GM12878 (cell line): ENCODE measurements at regions not wholly inside any gene's neighbourhood (a gene's known extent, or its start where the extent isn't known, plus 50 kb on each side); places are given as distances from the start of the nearest gene placed in this dataset.

Source experiments
- ATAC-seq: fragments of 200-7000 bp; cut with Tn5 transposase; 3 replicates; pipeline ENCODE4 v1.9.1; 2020; ENCODE audit warnings: mild to moderate bottlenecking, moderate library complexity
- BruUV-seq: library from RNA; stranded (reverse); fragments of 400-500 nt; replicated peaks from 2 replicates; lab custom pipeline; 2021; lab: Mats Ljungman, UMichigan
- CTCF ChIA-PET: fragments of 300-600 bp; sonication (Branson Sonifier 250); formaldehyde crosslinking; extraction: SDS; loops from one replicate; lab custom pipeline; 2021; ENCODE audit warnings: inconsistent platforms; lab: Yijun Ruan, JAX
- POLR2A ChIA-PET: fragments of 350-600 bp; formaldehyde crosslinking; extraction: SDS; loops from one replicate; lab custom pipeline; 2021; ENCODE audit warnings: inconsistent platforms; lab: Charles Lee
- RAD21 ChIA-PET: fragments of 300-600 bp; sonication (Branson Sonifier 250); formaldehyde crosslinking; loops from one replicate; lab custom pipeline; 2023; ENCODE audit warnings: antibody characterized with exemption; ENCODE audit not compliant: unreplicated experiment; lab: Charles Lee
- SMC1A ChIA-PET: fragments of 300-600 bp; sonication (Branson Sonifier 250); formaldehyde crosslinking; loops from one replicate; lab custom pipeline; 2023; ENCODE audit not compliant: unreplicated experiment, uncharacterized antibody; lab: Charles Lee
- DNase-seq: peaks from one replicate; pipeline ENCODE4 v3.0.0-alpha.2; 2011; ENCODE audit warnings: low read depth, low spot score
- FAIRE-seq: peaks from 3 replicates; lab custom pipeline; 2011; peaks lifted over from hg19 to GRCh38; lab: Jason Lieb, UNC
- H2AFZ ChIP-seq: 2 replicates; pipeline ENCODE4 v1.6.0; 2011; ENCODE audit warnings: low read depth, low read length, control low read depth; ENCODE audit not compliant: control insufficient read depth
- H3K27ac ChIP-seq: 2 replicates; pipeline ENCODE4 v1.5.1; 2011; ENCODE audit warnings: control low read depth; ENCODE audit not compliant: control insufficient read depth, insufficient read depth
- H3K27me3 ChIP-seq, 2 experiments: replicated peaks in 1 of 2; 2 replicates each; pipeline versions ENCODE4 v1.6.0 to v1.6.1; 2011; ENCODE audit warnings: low read length in 1 of 2; ENCODE audit not compliant: control insufficient read depth in 2 of 2, insufficient read depth in 2 of 2
- H3K36me3 ChIP-seq, 2 experiments: 2 replicates each; pipeline ENCODE4 v1.5.1; 2011; ENCODE audit warnings: low read length in 1 of 2; ENCODE audit not compliant: control insufficient read depth in 2 of 2, insufficient read depth in 2 of 2
- H3K4me1 ChIP-seq: 2 replicates; pipeline ENCODE4 v1.6.1; 2011; ENCODE audit warnings: mild to moderate bottlenecking, low read length, moderate library complexity, mixed read lengths; ENCODE audit not compliant: control insufficient read depth, insufficient read depth
- H3K4me2 ChIP-seq: 2 replicates; pipeline ENCODE4 v1.6.0; 2011; ENCODE audit warnings: control low read depth; ENCODE audit not compliant: control insufficient read depth, insufficient read depth
- H3K4me3 ChIP-seq: fragments of 200-600 bp; sonication (generic); 2 replicates; pipeline ENCODE4 v1.5.1; 2016
- H3K79me2 ChIP-seq: 2 replicates; pipeline ENCODE4 v1.6.0; 2011; ENCODE audit warnings: low read length; ENCODE audit not compliant: control insufficient read depth, insufficient read depth
- H3K9ac ChIP-seq: 2 replicates; pipeline ENCODE4 v1.8.0; 2011; ENCODE audit warnings: low read length, control low read depth, mixed read lengths; ENCODE audit not compliant: control insufficient read depth, insufficient read depth
- H3K9me3 ChIP-seq: replicated peaks from 3 replicates; pipeline ENCODE4 v1.5.1; 2011; ENCODE audit warnings: mild to moderate bottlenecking, low read length; ENCODE audit not compliant: control insufficient read depth, insufficient read depth
- H4K20me1 ChIP-seq: 2 replicates; pipeline ENCODE4 v1.6.0; 2011; ENCODE audit not compliant: control insufficient read depth, insufficient read depth
- ATF3 ChIP-seq: IDR thresholded peaks from 2 replicates; pipeline ENCODE4 v1.6.1; 2011; ENCODE audit warnings: low read depth, mild to moderate bottlenecking, low read length, moderate library complexity, borderline replicate concordance; ENCODE audit errors: extremely low read depth
- ATF7 ChIP-seq: fragments of 450-650 bp; IDR thresholded peaks from 2 replicates; pipeline ENCODE4 v1.6.1; 2016; ENCODE audit warnings: low read depth, mild to moderate bottlenecking
- BCL3 ChIP-seq: IDR thresholded peaks from 2 replicates; pipeline ENCODE4 v1.6.1; 2011; ENCODE audit warnings: borderline replicate concordance, low read depth, mild to moderate bottlenecking, moderate library complexity, low read length; ENCODE audit not compliant: insufficient read depth, poor library complexity, severe bottlenecking
- BCLAF1 ChIP-seq: fragments of 450-650 bp; IDR thresholded peaks from 2 replicates; pipeline ENCODE4 v1.6.1; 2017; ENCODE audit warnings: antibody characterized with exemption, mild to moderate bottlenecking, moderate library complexity
- CBX5 ChIP-seq: sonication (generic); IDR thresholded peaks from 2 replicates; pipeline ENCODE4 v1.6.1; 2016; ENCODE audit warnings: low read depth, moderate library complexity, mild to moderate bottlenecking, inconsistent platforms
- DPF2 ChIP-seq: fragments of 450-650 bp; IDR thresholded peaks from 2 replicates; pipeline ENCODE4 v1.6.1; 2017; ENCODE audit warnings: mild to moderate bottlenecking
- EZH2 ChIP-seq: IDR thresholded peaks from 2 replicates; pipeline ENCODE4 v1.6.1; 2012; ENCODE audit warnings: low read depth, mild to moderate bottlenecking, control low read depth, inconsistent platforms, low read length, borderline replicate concordance; ENCODE audit not compliant: control insufficient read depth
- GABPA ChIP-seq: IDR thresholded peaks from 2 replicates; pipeline ENCODE4 v1.6.1; 2014; ENCODE audit warnings: antibody characterized with exemption, low read depth, mild to moderate bottlenecking, inconsistent platforms
- IRF4 ChIP-seq: IDR thresholded peaks from 2 replicates; pipeline ENCODE4 v1.6.1; 2011; ENCODE audit warnings: low read depth, low read length
- MTA3 ChIP-seq: IDR thresholded peaks from 2 replicates; pipeline ENCODE4 v1.6.1; 2012; ENCODE audit warnings: low read length, inconsistent platforms, borderline replicate concordance
- NR2C1 ChIP-seq: fragments of 450-650 bp; IDR thresholded peaks from 2 replicates; pipeline ENCODE4 v1.6.1; 2017; ENCODE audit warnings: antibody characterized with exemption, mild to moderate bottlenecking, moderate library complexity
- NR2C2 ChIP-seq: IDR thresholded peaks from 2 replicates; pipeline ENCODE4 v1.6.1; 2011; ENCODE audit warnings: borderline replicate concordance, low read depth; ENCODE audit not compliant: control insufficient read depth, insufficient read length
- NRF1 ChIP-seq: conservative IDR thresholded peaks from 2 replicates; pipeline ENCODE4 v1.6.1; 2011; ENCODE audit warnings: mild to moderate bottlenecking, low read depth, low read length, improper control_type of control experiment
- RELB ChIP-seq: fragments of 450-650 bp; IDR thresholded peaks from 2 replicates; pipeline ENCODE4 v1.6.1; 2017; ENCODE audit warnings: low read depth, mild to moderate bottlenecking, moderate library complexity
- USF1 ChIP-seq: IDR thresholded peaks from 2 replicates; pipeline ENCODE4 v1.6.1; 2011; ENCODE audit warnings: borderline replicate concordance, low read depth, mild to moderate bottlenecking, moderate library complexity, mixed read lengths, low read length; ENCODE audit not compliant: insufficient read depth; ENCODE audit errors: extremely low read length
- USF2 ChIP-seq: IDR thresholded peaks from 2 replicates; pipeline ENCODE4 v1.6.1; 2011; ENCODE audit warnings: low read depth, low read length, improper control_type of control experiment, borderline replicate concordance
- WGBS: methylation state at CpG from one replicate; pipeline ENCODE4 v1.1.6; 2016; ENCODE audit warnings: low lambda C conversion rate; ENCODE audit not compliant: insufficient replicate concordance, insufficient coverage; ENCODE audit errors: missing lambda C conversion rate; 5-methylcytosine and 5-hydroxymethylcytosine counted together
- in situ Hi-C: fragments of 300-500 bp; cut with MboI; formaldehyde crosslinking; loops from 9 replicates; pipeline ENCODE4 v1.14.3; 2018; ENCODE audit warnings: mixed read lengths
- intact Hi-C: fragments of 100-400 bp; cut with micrococcal nuclease; formaldehyde crosslinking; loops from one replicate; pipeline ENCODE4 v1.14.2; 2022; ENCODE audit not compliant: unreplicated experiment

GRCh38 chrX:120690941-120691340 lies 61.1 kb upstream of the C1GALT1C1 start:
- no peak overlapping the region for H3K4me3 ChIP-seq
- 65% methylated on average over 4 of the region's 4 CpGs for WGBS
- POLR2A ChIA-PET: no interaction called here
- no peaks in the 10 kb centered on the region for H3K79me2 ChIP-seq
- FAIRE-seq (no peak), DNase-seq (no peak), ATAC-seq (no peak)
- H3K27ac ChIP-seq: no peak overlapping the region
- no peaks in the 10 kb centered on the region; the same call in 2 of the 3 replicates for H3K9me3 ChIP-seq
- BruUV-seq: no TSS peak
- no peaks in the 10 kb centered on the region; the same call in 1 of the 2 replicates for H3K4me1 ChIP-seq
- intact Hi-C loops: no loop called here
- H3K4me2 ChIP-seq: no peak overlapping the region
- H3K9ac ChIP-seq: no peak overlapping the region
- SMC1A ChIA-PET: interaction anchor here (0.6 kb wide), 1 partner anchor 1922 kb away, joined by 3 read pairs; no protein-coding TSS in a partner anchor
- H4K20me1 ChIP-seq: no peaks in the 10 kb centered on the region
- H2AFZ ChIP-seq: no peak overlapping the region
- CTCF ChIA-PET: no interaction called here
- RAD21 ChIA-PET: no interaction called here
- in situ Hi-C loops: no loop called here
- no peaks in the 10 kb centered on the region for H3K36me3 ChIP-seq
- no peak for TF ChIP-seq BCL3
- no peak for TF ChIP-seq RELB
- no peak for TF ChIP-seq USF2
- no peak for TF ChIP-seq IRF4
- no peak for TF ChIP-seq NR2C2
- no peak for TF ChIP-seq EZH2
- TF ChIP-seq GABPA: no peak
- no peak for TF ChIP-seq DPF2
- TF ChIP-seq USF1: no peak
- no peak for TF ChIP-seq CBX5
- no peak for TF ChIP-seq MTA3
- no peak for TF ChIP-seq ATF7
- TF ChIP-seq NR2C1: no peak
- TF ChIP-seq BCLAF1: no peak
- TF ChIP-seq NRF1: no peak
- no peak for TF ChIP-seq ATF3
- no peaks in the 10 kb centered on the region for H3K27me3 ChIP-seq
